Prostate gland (tissue), 2 donors: ENCODE measurements at regions not wholly inside any gene's neighbourhood (a gene's known extent, or its start where the extent isn't known, plus 50 kb on each side); places are given as distances from the start of the nearest gene placed in this dataset.

Source experiments
- CTCF ChIP-seq, 4 experiments: fragments of 200-600 bp in 2 of 4; fragments of 450-650 bp in 2 of 4; sonication (generic) in 2 of 4; IDR thresholded peaks; 1 replicate in 3 of 4; 2 replicates in 1 of 4; pipeline ENCODE4 v1.5.1; 2016 to 2019; ENCODE audit warnings: antibody characterized with exemption in 4 of 4, mild to moderate bottlenecking in 2 of 4, moderate library complexity in 2 of 4
- POLR2A ChIP-seq: fragments of 450-650 bp; IDR thresholded peaks from one replicate; pipeline ENCODE4 v1.6.1; 2016; ENCODE audit warnings: antibody characterized with exemption, mild to moderate bottlenecking
- POLR2AphosphoS5 ChIP-seq: sonication (generic); formaldehyde crosslinking; IDR thresholded peaks from one replicate; pipeline ENCODE4 v1.6.1; 2017; ENCODE audit warnings: antibody characterized with exemption

- TF ChIP-seq CTCF (IDR thresholded peaks at IDR 0.05) (no peak), POLR2AphosphoS5 (no peak), POLR2A (no peak)
These were observed 421.3 kb downstream of the MID1IP1 start for GRCh38 chrX:39222346-39223113.
